ENCODE measurements at regions not wholly inside any gene's neighbourhood (a gene's known extent, or its start where the extent isn't known, plus 50 kb on each side); places are given as distances from the start of the nearest gene placed in this dataset.

DNA sequence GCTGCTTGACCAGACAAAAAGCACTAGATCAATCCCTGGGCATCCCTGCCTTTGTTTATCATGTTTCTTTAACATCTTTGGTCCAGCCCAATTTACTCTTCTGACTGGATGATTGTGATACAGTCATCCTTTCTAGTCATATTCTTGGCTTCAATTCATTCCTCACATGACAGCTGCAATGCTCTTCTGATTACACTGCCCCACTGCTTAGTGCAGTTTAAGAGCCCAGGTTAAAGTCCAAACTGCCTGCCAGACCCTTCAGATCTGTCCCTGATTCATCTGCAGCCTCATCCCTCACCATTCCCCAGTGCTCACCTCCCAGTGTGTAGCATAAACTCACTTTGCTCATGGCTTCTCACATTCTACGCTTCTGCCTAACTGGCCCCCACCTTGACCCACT, 383.8 kb downstream of the TNS3 start:
- no peak overlapping the region for H3K4me3 ChIP-seq (ENCODE audit: low read length)
- TF ChIP-seq, protein P1, sequence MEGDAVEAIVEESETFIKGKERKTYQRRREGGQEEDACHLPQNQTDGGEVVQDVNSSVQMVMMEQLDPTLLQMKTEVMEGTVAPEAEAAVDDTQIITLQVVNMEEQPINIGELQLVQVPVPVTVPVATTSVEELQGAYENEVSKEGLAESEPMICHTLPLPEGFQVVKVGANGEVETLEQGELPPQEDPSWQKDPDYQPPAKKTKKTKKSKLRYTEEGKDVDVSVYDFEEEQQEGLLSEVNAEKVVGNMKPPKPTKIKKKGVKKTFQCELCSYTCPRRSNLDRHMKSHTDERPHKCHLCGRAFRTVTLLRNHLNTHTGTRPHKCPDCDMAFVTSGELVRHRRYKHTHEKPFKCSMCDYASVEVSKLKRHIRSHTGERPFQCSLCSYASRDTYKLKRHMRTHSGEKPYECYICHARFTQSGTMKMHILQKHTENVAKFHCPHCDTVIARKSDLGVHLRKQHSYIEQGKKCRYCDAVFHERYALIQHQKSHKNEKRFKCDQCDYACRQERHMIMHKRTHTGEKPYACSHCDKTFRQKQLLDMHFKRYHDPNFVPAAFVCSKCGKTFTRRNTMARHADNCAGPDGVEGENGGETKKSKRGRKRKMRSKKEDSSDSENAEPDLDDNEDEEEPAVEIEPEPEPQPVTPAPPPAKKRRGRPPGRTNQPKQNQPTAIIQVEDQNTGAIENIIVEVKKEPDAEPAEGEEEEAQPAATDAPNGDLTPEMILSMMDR (conservative IDR thresholded peaks at IDR 0.05; ENCODE audit: low read depth, low read length) = no peak
- no peak for DNase-seq (ENCODE audit: low read depth)

DNA sequence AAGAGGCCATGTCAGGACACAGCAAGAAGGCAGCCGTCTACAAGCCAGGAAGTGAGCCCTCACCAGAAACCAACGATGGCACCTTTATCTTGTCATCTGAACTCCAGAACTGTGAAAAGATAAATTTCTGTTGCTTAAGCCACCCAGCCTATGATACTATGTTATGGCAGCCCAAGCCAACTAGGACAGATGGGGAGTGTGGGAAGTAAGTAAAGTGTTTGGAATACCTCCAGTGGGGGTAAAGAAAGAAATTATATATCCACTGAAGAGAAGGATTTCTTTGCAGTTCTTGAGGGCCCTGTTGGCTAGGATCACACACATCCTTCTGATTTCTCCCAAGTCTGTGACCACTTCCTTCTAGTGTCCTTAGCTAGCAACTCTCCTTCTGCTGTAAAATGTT, 384.4 kb downstream of the TNS3 start:
- DNase-seq (ENCODE audit: low read depth) = no peak
- H3K4me3 ChIP-seq (ENCODE audit: low read length) = no peak overlapping the region
- TF ChIP-seq, protein P1 (conservative IDR thresholded peaks at IDR 0.05; ENCODE audit: low read depth, low read length) = no peak

DNA sequence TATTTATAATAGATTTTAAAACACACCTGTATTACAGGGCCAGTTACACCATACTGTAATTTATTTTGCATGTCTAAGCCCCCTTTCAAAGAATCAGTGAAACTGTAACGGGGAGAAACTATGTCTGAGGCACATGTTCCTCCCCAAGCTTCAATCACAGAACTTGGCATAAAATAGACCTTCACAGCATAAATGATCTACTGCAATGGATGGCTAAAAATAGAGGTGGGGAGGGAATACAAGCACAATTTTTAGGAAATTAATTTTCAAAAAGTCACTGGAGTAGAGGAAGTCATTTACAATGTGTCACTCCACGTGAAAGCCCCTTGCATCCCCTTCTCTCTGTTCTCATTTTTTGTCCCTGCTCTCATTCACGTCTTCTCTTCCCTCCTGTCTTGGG, 385.2 kb downstream of the TNS3 start:
- no peak for DNase-seq (ENCODE audit: low read depth)
- TF ChIP-seq, protein P1 (conservative IDR thresholded peaks at IDR 0.05; ENCODE audit: low read depth, low read length) = no peak
- no peak overlapping the region for H3K4me3 ChIP-seq (ENCODE audit: low read length)

DNA sequence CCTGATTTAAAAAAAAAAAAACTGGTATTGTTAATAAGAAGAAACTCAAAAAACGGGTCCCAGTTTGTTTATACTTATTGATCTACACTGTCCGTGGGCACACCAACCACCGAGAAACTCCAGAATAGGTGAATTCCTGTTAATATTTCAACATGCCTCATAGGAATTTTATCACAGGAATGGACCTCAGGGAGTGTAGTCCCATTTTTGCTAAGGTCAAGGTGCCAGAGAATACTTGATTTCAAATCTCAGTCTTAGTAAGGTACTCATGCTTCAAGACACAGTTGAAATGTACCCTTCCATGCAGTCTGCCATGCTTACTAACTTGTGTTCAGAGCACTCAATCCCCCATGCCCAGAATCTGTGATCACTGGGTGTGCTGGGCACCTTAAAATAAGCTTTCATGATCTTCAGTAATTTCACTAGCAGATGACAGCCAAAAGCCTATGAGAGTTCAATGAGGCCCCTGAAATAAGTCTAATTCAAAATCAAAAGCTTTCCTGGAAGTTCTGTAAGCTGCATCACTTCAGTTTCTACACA, 385.7 kb downstream of the TNS3 start:
- no peak overlapping the region for H3K4me3 ChIP-seq (ENCODE audit: low read length)

DNA sequence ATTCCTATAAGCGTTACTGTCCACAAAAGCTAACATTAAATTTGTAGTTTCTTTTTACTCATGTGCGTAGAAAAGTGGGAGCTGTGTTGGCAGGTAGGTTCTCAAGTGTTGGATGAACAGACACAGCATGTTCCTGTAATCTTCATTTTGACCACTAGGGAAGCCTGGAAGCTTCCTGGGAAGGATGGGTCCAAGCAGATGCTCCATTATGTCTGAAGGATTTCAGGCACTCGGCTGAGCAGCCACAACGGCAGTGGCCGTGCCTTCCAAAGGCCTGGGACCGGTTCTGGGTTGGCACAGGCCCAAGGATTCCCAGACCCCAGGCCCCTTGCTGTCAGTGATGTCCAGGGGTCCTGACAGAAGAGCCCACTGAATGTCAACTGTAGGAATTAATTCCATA, 386.3 kb downstream of the TNS3 start:
- no peak for DNase-seq (ENCODE audit: low read depth)
- TF ChIP-seq, protein P1 (conservative IDR thresholded peaks at IDR 0.05; ENCODE audit: low read depth, low read length) = no peak

More for the DNA sequence above, 385.7 kb downstream of the TNS3 start:
- TF ChIP-seq, protein P1 (conservative IDR thresholded peaks at IDR 0.05; ENCODE audit: low read depth, low read length) = no peak
- DNase-seq (ENCODE audit: low read depth) = no peak

DNA sequence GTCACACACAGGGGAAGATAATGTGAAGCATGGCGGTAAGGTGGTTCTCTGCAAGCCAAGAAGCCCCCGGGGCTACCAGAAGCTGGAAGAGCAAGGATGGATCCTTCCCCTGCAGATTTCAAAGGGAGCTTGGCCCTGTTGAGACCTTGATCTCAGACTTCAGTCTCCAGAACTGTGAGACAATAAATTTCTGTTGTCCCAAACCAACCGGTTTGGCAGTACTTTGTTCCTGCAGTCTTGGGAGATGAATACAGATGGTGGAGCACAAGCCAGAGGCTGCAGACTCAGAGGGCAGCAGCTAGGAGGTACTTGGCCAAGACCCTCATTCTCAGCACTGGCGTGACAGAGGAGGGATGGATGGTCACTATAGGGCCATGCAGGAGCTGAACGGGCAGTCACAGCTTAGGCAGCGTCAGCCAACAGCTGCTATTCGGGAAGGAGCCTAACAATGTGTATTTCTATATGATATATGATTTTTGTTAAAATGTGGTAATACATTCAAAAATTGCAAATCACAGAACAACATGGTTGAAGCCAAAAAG, 387.3 kb downstream of the TNS3 start:
- DNase-seq (ENCODE audit: low read depth) = no peak
- no peak overlapping the region for H3K4me3 ChIP-seq (ENCODE audit: low read length)

More for the DNA sequence above, 386.3 kb downstream of the TNS3 start:
- H3K4me3 ChIP-seq (ENCODE audit: low read length) = no peak overlapping the region

DNA sequence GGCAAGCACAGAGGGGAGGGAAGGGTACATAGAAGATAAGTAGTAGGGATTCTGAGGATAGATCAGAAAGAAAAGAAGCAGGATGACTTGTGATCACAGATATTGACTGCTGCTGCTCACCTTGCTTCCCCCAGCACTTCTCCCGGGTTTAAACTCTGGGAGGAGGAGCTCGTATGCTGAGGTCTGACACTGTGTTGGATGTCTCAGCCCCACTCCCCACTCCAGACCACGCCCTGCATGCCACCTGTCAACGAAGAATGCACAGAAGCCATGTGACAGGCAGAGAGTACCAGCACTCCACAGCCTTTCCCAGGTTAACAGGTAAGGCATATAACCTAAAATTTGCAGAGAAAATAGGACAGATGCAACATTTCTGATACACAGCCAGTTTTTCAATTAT, 388.9 kb downstream of the TNS3 start:
- no peak for DNase-seq (ENCODE audit: low read depth)
- H3K4me3 ChIP-seq (ENCODE audit: low read length) = no peak overlapping the region
- TF ChIP-seq, protein P1 (conservative IDR thresholded peaks at IDR 0.05; ENCODE audit: low read depth, low read length) = no peak

More for the DNA sequence above, 387.3 kb downstream of the TNS3 start:
- TF ChIP-seq, protein P1 (conservative IDR thresholded peaks at IDR 0.05; ENCODE audit: low read depth, low read length) = no peak

Measured in retinal pigment epithelial cell (primary cell).